GM12873 (cell line): ENCODE measurements at regions not wholly inside any gene's neighbourhood (a gene's known extent, or its start where the extent isn't known, plus 50 kb on each side); places are given as distances from the start of the nearest gene placed in this dataset.

Experiments used
- CTCF ChIP-seq: IDR thresholded peaks from 2 replicates; pipeline ENCODE4 v1.5.1; 2012; ENCODE audit warnings: low read depth, mild to moderate bottlenecking, moderate library complexity, low read length, control low read depth; ENCODE audit not compliant: insufficient read depth; ENCODE audit errors: missing control alignments

DNA sequence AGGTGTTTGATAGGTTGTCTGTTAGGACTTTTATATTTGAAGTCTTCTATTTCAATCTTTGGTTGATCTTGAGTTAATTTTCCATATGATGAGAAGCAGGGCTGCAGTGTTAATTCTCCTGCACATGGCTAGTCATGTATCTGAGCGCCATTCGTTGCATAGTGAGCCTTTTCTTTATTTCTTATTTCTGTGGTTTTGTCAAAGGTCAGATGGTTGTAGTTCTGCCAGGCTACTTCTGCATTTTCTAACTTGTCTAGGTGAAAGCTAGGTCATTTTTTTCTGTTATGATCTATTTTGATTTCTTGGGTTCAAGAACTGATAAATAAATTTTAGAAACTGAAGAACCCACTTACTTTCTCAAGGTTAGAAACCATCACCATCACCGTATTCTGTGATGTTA, 56.7 kb downstream of the CCDC74A start:
- no peak for TF ChIP-seq CTCF

DNA sequence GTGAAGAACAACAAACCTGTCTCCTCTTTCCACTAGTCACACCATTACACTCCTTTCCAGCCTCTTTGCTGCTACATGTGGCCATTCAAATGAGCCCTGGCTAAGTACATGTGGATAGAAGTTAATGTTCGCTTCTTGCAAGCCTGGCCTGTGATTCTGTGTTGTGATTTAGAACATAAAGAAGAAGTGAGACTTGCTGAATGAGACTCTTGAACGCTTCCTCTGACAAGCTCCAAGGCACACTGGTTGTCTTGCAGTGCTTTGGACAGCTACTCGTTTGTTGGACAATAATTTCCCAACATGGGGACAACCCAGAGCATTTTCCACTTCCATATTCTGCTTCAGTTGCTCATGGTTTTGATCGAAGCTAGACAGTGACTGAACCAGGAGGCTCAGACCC, 57.3 kb downstream of the CCDC74A start:
- TF ChIP-seq CTCF = no peak

GRCh38 chr2:131588152-131588873, 60.6 kb downstream of the CCDC74A start:
- no peak for TF ChIP-seq CTCF

DNA sequence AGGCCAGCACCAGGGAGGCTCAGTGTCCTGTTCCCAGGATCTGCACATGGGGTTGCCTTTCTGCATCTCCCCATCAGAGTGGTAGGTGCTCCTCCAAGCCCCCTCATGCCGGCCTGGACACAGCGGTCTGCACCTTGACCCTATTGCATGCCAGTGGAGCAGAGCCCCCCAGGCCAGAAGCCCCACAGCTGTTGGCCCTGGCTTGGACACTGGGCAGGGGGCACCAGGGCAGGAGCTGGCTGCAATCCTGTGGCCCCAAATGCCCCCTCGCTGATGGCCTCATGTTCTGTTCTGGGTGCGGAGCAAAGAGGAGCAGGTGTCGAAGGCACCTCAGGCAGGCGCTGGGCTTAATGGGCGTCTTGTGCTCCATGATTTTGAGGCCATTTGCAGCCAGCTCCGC, 62.7 kb downstream of the CCDC74A start:
- no peak for TF ChIP-seq CTCF

- TF ChIP-seq CTCF = no peak
Measured at GRCh38 chr2:131590896-131591295, 63.2 kb downstream of the CCDC74A start.

GRCh38 chr2:131633827-131634695, 106.4 kb downstream of the CCDC74A start:
- TF ChIP-seq CTCF = peak; percentile 56

DNA sequence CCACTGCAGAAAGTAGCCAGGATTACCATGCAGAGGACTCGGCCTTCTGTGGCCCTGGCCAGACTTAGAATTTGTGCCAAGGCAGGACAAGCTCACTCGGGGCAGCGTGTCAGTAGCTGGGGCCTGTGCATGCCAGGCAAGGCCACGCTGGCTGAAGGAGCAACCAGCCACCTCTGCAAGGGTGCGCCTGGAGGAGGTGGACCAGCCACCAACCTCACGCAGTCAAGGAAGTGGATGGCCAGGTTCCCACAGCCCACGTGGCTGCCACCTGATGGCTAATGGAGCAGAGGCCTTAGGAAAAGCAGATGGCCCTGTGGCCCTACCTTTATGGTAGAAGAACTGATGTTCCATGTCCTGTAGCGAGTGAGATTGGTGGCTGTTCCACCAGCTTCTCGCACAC, 107.9 kb downstream of the CCDC74A start:
- no peak for TF ChIP-seq CTCF
